ENCODE measurements at regions not wholly inside any gene's neighbourhood (a gene's known extent, or its start where the extent isn't known, plus 50 kb on each side); places are given as distances from the start of the nearest gene placed in this dataset.

- TF ChIP-seq CTCF (IDR thresholded peaks at IDR 0.05; ENCODE audit: low read length) (no peak), EZH2 (optimal IDR thresholded peaks at IDR 0.05; ENCODE audit: low read depth, low read length) (no peak)
Observed at GRCh38 chr2:45210462-45211195, 201.4 kb upstream of the SIX2 start.
